ENCODE measurements at regions not wholly inside any gene's neighbourhood (a gene's known extent, or its start where the extent isn't known, plus 50 kb on each side); places are given as distances from the start of the nearest gene placed in this dataset.

DNA sequence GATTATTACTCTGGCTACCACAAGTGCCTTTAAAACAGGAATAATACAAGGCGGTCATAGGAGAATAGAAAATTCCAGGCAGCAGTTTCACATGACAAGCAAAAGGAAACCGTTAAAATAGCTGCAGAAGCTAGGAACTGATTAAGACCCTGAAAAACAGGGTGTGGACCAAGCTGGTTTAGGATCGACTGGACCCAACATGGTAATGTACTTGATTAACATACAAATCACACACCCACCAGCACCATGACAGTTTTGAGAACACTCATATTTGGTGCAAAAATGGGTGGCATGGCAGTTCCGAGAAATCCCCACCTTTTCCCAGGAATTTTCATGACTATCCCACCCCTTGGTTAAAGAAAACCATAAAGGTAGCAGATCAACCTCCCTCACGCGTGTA is 51.9 kb upstream of the TMEM163 start:
- H3K4me3 ChIP-seq (ENCODE audit: low read depth, low read length): no peak overlapping the region
- no peak overlapping the region for H4K91ac ChIP-seq (ENCODE audit: low read depth, low read length)
- peaks cover 12% of the 10 kb centered on the region for H3K79me1 ChIP-seq (ENCODE audit: low read length)
- H3K27ac ChIP-seq (ENCODE audit: low read depth, low read length): no peak overlapping the region
- H4K8ac ChIP-seq (ENCODE audit: low read depth, low read length): no peak overlapping the region
- no peaks in the 10 kb centered on the region for H3K36me3 ChIP-seq (ENCODE audit: control insufficient read depth in 1 of 2, insufficient read depth in 2 of 2, low read length in 2 of 2)
- peaks cover 26 to 32% of the 10 kb centered on the region in 2 experiments for H3K4me1 ChIP-seq (ENCODE audit: control insufficient read depth in 1 of 2, insufficient read depth in 2 of 2, low read length in 2 of 2)
- no peak overlapping the region for H2BK5ac ChIP-seq (ENCODE audit: low read depth, low read length, poor library complexity)
- no peak overlapping the region for H3K4ac ChIP-seq (ENCODE audit: low read depth, low read length)
- DNase-seq: no peak
- H3K27me3 ChIP-seq (ENCODE audit: insufficient read depth, low read length): no peaks in the 10 kb centered on the region
- no peak overlapping the region for H3K14ac ChIP-seq (ENCODE audit: low read length)
- H2AK5ac ChIP-seq (ENCODE audit: low read length): no peak overlapping the region
- no peak overlapping the region for H3K4me2 ChIP-seq (ENCODE audit: low read length)
- no peaks in the 10 kb centered on the region for H3K9me3 ChIP-seq (ENCODE audit: insufficient read depth, low read depth, low read length)
- H3K9ac ChIP-seq (ENCODE audit: low read length): no peak overlapping the region
- no peak overlapping the region for H3K23ac ChIP-seq (ENCODE audit: low read length)
- H4K12ac ChIP-seq (ENCODE audit: low read depth, low read length): no peak overlapping the region
- no peak overlapping the region for H3K18ac ChIP-seq (ENCODE audit: low read length)
- no peak overlapping the region for H2BK12ac ChIP-seq (ENCODE audit: low read length)
- no peak overlapping the region for H2BK120ac ChIP-seq (ENCODE audit: insufficient read depth, low read length, poor library complexity)
- no peaks in the 10 kb centered on the region for H3K79me2 ChIP-seq (ENCODE audit: control insufficient read depth, insufficient read depth, low read length, poor library complexity)
- no peak overlapping the region for H2AFZ ChIP-seq (ENCODE audit: insufficient read depth, low read length, poor library complexity)
- no CpG with 5 or more reads among the region's 6 CpGs for WGBS (ENCODE audit: extremely low coverage, insufficient coverage, insufficient read length)

DNA sequence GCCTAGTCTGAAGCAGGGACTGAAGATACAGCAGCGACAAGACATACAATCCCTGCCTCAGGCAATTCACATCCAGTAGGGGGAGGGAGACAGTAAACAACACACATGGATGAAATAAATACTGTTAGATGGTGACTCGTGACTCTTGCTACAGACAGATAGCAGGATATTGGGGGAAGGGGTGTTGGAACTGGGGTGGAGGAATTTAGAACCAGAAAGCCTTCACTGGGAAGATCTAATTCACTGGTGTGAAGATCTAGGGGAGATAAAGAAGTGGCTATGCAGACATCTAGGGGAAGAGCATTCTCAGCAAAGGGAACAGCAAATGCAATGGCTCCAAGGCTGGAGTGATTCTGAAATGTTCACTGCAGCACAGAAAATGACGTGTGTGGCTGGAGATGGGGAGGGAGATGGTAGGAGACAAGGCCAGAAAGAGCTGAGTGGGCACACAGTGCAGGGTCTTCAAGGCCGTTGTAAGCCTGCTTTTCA is 52.6 kb upstream of the TMEM163 start:
- no peaks in the 10 kb centered on the region for H3K36me3 ChIP-seq (ENCODE audit: control insufficient read depth in 1 of 2, insufficient read depth in 2 of 2, low read length in 2 of 2)
- peaks cover 12% of the 10 kb centered on the region for H3K79me1 ChIP-seq (ENCODE audit: low read length)
- no peak overlapping the region for H3K9ac ChIP-seq (ENCODE audit: low read length)
- no peak overlapping the region for H2AK5ac ChIP-seq (ENCODE audit: low read length)
- no peak overlapping the region for H3K4ac ChIP-seq (ENCODE audit: low read depth, low read length)
- no peaks in the 10 kb centered on the region for H3K9me3 ChIP-seq (ENCODE audit: insufficient read depth, low read depth, low read length)
- no peak overlapping the region for H3K4me3 ChIP-seq (ENCODE audit: low read depth, low read length)
- H3K27ac ChIP-seq (ENCODE audit: low read depth, low read length): peak overlapping the region; percentile 11
- H2AFZ ChIP-seq (ENCODE audit: insufficient read depth, low read length, poor library complexity): no peak overlapping the region
- no peak overlapping the region for H3K14ac ChIP-seq (ENCODE audit: low read length)
- no peak overlapping the region for H2BK5ac ChIP-seq (ENCODE audit: low read depth, low read length, poor library complexity)
- H2BK120ac ChIP-seq (ENCODE audit: insufficient read depth, low read length, poor library complexity): no peak overlapping the region
- no peaks in the 10 kb centered on the region for H3K27me3 ChIP-seq (ENCODE audit: insufficient read depth, low read length)
- no peak overlapping the region for H2BK12ac ChIP-seq (ENCODE audit: low read length)
- no CpG with 5 or more reads among the region's 4 CpGs for WGBS (ENCODE audit: extremely low coverage, insufficient coverage, insufficient read length)
- H3K4me2 ChIP-seq (ENCODE audit: low read length): no peak overlapping the region
- peak in 1 of 2 donors; percentile 31 for DNase-seq
- peaks cover 26 to 32% of the 10 kb centered on the region in 2 experiments for H3K4me1 ChIP-seq (ENCODE audit: control insufficient read depth in 1 of 2, insufficient read depth in 2 of 2, low read length in 2 of 2)
- no peak overlapping the region for H3K23ac ChIP-seq (ENCODE audit: low read length)
- no peak overlapping the region for H4K91ac ChIP-seq (ENCODE audit: low read depth, low read length)
- no peak overlapping the region for H4K12ac ChIP-seq (ENCODE audit: low read depth, low read length)
- no peak overlapping the region for H3K18ac ChIP-seq (ENCODE audit: low read length)
- H3K79me2 ChIP-seq (ENCODE audit: control insufficient read depth, insufficient read depth, low read length, poor library complexity): no peaks in the 10 kb centered on the region
- H4K8ac ChIP-seq (ENCODE audit: low read depth, low read length): no peak overlapping the region

DNA sequence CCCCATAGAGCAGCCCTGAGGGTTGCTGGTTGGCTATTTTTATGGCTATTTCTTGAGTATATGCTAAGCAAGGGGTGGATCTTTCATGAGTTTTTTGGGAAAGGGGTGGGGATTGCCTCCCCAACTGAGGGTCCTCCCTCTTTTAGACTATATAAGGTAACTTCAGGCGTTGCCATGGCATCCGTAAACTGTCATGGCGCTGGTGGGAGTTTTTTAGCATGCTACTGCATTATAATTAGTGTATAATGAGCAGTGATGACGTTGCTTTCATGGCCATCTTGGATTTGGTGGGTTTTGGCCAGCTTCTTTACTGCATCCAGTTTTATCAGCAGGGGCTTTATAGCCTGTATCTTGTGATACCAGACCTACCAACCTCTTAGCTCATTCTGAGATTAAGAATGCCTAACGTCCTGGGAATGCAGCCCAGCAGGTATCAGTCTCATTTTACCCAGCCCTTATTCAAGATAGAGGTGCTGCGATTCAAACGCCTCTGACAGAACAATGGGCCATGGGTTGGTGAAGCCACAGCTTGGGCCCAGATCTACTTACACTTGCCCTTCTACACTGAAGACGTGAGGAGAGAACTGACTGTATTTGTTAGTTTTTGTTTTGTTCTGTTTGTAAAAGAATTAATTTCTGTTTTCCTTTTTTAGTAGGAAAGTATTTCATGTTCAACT is 53.8 kb upstream of the TMEM163 start:
- Histone ChIP-seq H3K4me2 (ENCODE audit: low read length) (no peak overlapping the region), H2BK5ac (ENCODE audit: low read depth, low read length, poor library complexity) (no peak overlapping the region), H2BK120ac (ENCODE audit: insufficient read depth, low read length, poor library complexity) (no peak overlapping the region), H3K36me3 (ENCODE audit: control insufficient read depth in 1 of 2, insufficient read depth in 2 of 2, low read length in 2 of 2) (no peaks in the 10 kb centered on the region), H4K12ac (ENCODE audit: low read depth, low read length) (no peak overlapping the region), H3K27ac (ENCODE audit: low read depth, low read length) (no peak overlapping the region), H3K14ac (ENCODE audit: low read length) (no peak overlapping the region), H3K4ac (ENCODE audit: low read depth, low read length) (no peak overlapping the region), H3K4me1 (ENCODE audit: control insufficient read depth in 1 of 2, insufficient read depth in 2 of 2, low read length in 2 of 2) (peaks cover 26 to 32% of the 10 kb centered on the region in 2 experiments), H3K18ac (ENCODE audit: low read length) (no peak overlapping the region), H3K79me2 (ENCODE audit: control insufficient read depth, insufficient read depth, low read length, poor library complexity) (no peaks in the 10 kb centered on the region), H2AK5ac (ENCODE audit: low read length) (no peak overlapping the region), H2BK12ac (ENCODE audit: low read length) (no peak overlapping the region), H4K8ac (ENCODE audit: low read depth, low read length) (no peak overlapping the region), H3K9me3 (ENCODE audit: insufficient read depth, low read depth, low read length) (no peaks in the 10 kb centered on the region), H4K91ac (ENCODE audit: low read depth, low read length) (no peak overlapping the region), H3K4me3 (ENCODE audit: low read depth, low read length) (no peak overlapping the region), H3K27me3 (ENCODE audit: insufficient read depth, low read length) (no peaks in the 10 kb centered on the region), H3K79me1 (ENCODE audit: low read length) (peaks cover 12% of the 10 kb centered on the region), H2AFZ (ENCODE audit: insufficient read depth, low read length, poor library complexity) (no peak overlapping the region), H3K9ac (ENCODE audit: low read length) (no peak overlapping the region), H3K23ac (ENCODE audit: low read length) (no peak overlapping the region)
- DNase-seq: peak; percentile 78 to 88
- WGBS (ENCODE audit: extremely low coverage, insufficient coverage, insufficient read length): no CpG with 5 or more reads among the region's 8 CpGs

DNA sequence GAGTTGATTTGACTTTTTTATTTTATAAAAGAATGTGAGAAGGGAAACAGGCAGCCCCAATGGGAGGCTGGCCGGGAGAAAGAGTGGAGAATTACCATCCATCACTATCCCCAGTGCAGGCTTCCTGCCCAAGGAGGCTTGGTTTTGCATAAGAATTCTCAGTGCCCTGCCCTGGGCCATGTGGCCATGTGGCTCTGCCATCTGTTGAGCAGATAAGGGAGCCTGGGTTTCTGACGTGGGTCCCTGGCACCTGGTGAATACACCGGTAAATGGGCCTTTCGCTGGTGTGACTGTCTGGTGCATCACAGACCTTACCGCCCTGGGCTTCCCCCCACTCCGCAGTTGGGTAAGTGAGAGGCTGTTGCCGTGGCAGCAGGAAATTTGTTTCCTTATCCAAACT is 54.5 kb upstream of the TMEM163 start:
- Histone ChIP-seq H3K4me3 (ENCODE audit: low read depth, low read length) (no peak overlapping the region), H3K9me3 (ENCODE audit: insufficient read depth, low read depth, low read length) (no peaks in the 10 kb centered on the region), H4K91ac (ENCODE audit: low read depth, low read length) (no peak overlapping the region), H3K27me3 (ENCODE audit: insufficient read depth, low read length) (no peaks in the 10 kb centered on the region), H2BK5ac (ENCODE audit: low read depth, low read length, poor library complexity) (no peak overlapping the region), H3K23ac (ENCODE audit: low read length) (no peak overlapping the region), H3K27ac (ENCODE audit: low read depth, low read length) (no peak overlapping the region), H2AFZ (ENCODE audit: insufficient read depth, low read length, poor library complexity) (no peak overlapping the region), H4K12ac (ENCODE audit: low read depth, low read length) (peak overlapping the region; percentile 49), H2BK120ac (ENCODE audit: insufficient read depth, low read length, poor library complexity) (peak overlapping the region; percentile 75), H4K8ac (ENCODE audit: low read depth, low read length) (no peak overlapping the region), H2AK5ac (ENCODE audit: low read length) (no peak overlapping the region), H3K4me1 (ENCODE audit: control insufficient read depth in 1 of 2, insufficient read depth in 2 of 2, low read length in 2 of 2) (peaks cover 26 to 32% of the 10 kb centered on the region in 2 experiments), H3K36me3 (ENCODE audit: control insufficient read depth in 1 of 2, insufficient read depth in 2 of 2, low read length in 2 of 2) (no peaks in the 10 kb centered on the region), H3K4me2 (ENCODE audit: low read length) (no peak overlapping the region), H3K4ac (ENCODE audit: low read depth, low read length) (no peak overlapping the region), H3K14ac (ENCODE audit: low read length) (peak overlapping the region; percentile 45), H3K18ac (ENCODE audit: low read length) (peak overlapping the region; percentile 29), H3K79me1 (ENCODE audit: low read length) (peaks cover 12% of the 10 kb centered on the region), H3K79me2 (ENCODE audit: control insufficient read depth, insufficient read depth, low read length, poor library complexity) (no peaks in the 10 kb centered on the region), H2BK12ac (ENCODE audit: low read length) (peak overlapping the region; percentile 55), H3K9ac (ENCODE audit: low read length) (no peak overlapping the region)
- peak in 1 of 2 donors; percentile 24 for DNase-seq
- WGBS (ENCODE audit: extremely low coverage, insufficient coverage, insufficient read length): no CpG with 5 or more reads among the region's 7 CpGs

All from trophoblast cell (in vitro differentiated cells and primary cell).